ENCODE measurements at regions not wholly inside any gene's neighbourhood (a gene's known extent, or its start where the extent isn't known, plus 50 kb on each side); places are given as distances from the start of the nearest gene placed in this dataset.

DNA sequence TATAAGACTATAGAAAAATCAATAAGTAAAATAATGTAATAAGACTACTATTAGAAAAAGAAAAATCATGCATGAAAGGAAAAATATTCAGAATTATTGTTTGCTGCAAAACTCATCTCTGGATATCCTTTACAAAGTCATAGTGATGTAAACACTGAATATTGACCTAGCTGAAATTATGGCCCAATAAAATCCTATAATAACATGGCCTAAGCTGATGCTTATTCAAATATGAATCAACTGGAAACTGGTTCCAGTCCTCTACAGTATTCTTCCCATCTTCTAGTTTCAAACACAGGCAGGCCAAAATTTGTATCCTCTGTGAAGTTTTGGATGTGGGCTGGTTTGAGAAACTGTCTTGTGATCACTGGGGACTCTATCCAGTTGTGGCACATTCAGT, 134.5 kb downstream of the CNTN3 start:
- H3K27me3 ChIP-seq (ENCODE audit: control insufficient read depth in 1 of 2, insufficient read depth in 2 of 2, low read length in 2 of 2) = no peaks in the 10 kb centered on the region
- H3K4me3 ChIP-seq (ENCODE audit: low read depth in 1 of 2, low read length in 2 of 2) = no peak overlapping the region
- no peak overlapping the region for H3K27ac ChIP-seq (ENCODE audit: low read depth in 2 of 2, low read length in 1 of 2)
- no peaks in the 10 kb centered on the region for H3K4me1 ChIP-seq (ENCODE audit: control insufficient read depth in 2 of 2, insufficient read depth in 2 of 2, low read length in 1 of 2)
- no peaks in the 10 kb centered on the region for H3K36me3 ChIP-seq (ENCODE audit: control insufficient read depth in 2 of 2, insufficient read depth in 2 of 2, low read length in 1 of 2)
- H3K9me3 ChIP-seq (ENCODE audit: control insufficient read depth in 2 of 2, insufficient read depth in 1 of 2, low read depth in 1 of 2, low read length in 1 of 2) = no peaks in the 10 kb centered on the region

DNA sequence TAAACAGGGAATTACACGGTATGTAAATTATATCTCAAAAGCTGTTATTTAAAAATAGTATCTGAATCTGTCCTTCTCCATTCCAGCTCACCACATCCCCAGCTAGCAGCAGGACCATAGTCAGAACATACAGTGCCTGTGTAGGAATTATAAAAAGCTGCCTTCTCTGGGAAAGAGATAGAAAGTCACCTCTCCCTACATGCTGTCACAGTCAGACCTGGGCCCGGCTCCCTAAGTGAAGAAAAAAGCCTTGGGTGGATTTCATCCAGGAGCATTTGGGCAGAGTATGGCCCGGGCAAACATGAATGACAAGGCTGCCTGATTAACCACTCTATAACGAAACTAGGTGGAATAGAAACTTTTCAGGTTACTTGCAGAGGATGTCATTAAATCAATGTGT, 144.1 kb downstream of the CNTN3 start:
- Histone ChIP-seq H3K4me1 (ENCODE audit: control insufficient read depth in 2 of 2, insufficient read depth in 2 of 2, low read length in 1 of 2) (no peaks in the 10 kb centered on the region), H3K9me3 (ENCODE audit: control insufficient read depth in 2 of 2, insufficient read depth in 1 of 2, low read depth in 1 of 2, low read length in 1 of 2) (peaks cover 0 to 4% of the 10 kb centered on the region in 2 donors), H3K27ac (ENCODE audit: low read depth in 2 of 2, low read length in 1 of 2) (no peak overlapping the region), H3K4me3 (ENCODE audit: low read depth in 1 of 2, low read length in 2 of 2) (no peak overlapping the region), H3K36me3 (ENCODE audit: control insufficient read depth in 2 of 2, insufficient read depth in 2 of 2, low read length in 1 of 2) (no peaks in the 10 kb centered on the region), H3K27me3 (ENCODE audit: control insufficient read depth in 1 of 2, insufficient read depth in 2 of 2, low read length in 2 of 2) (no peaks in the 10 kb centered on the region)
- WGBS, 2 donors = 72 to 88% methylated on average over 4 of the region's 4 CpGs

GRCh38 chr3:74469713-74470112, 144.7 kb downstream of the CNTN3 start:
- Histone ChIP-seq H3K27me3 (ENCODE audit: control insufficient read depth in 1 of 2, insufficient read depth in 2 of 2, low read length in 2 of 2) (no peaks in the 10 kb centered on the region), H3K4me3 (ENCODE audit: low read depth in 1 of 2, low read length in 2 of 2) (no peak overlapping the region), H3K27ac (ENCODE audit: low read depth in 2 of 2, low read length in 1 of 2) (no peak overlapping the region), H3K4me1 (ENCODE audit: control insufficient read depth in 2 of 2, insufficient read depth in 2 of 2, low read length in 1 of 2) (no peaks in the 10 kb centered on the region), H3K36me3 (ENCODE audit: control insufficient read depth in 2 of 2, insufficient read depth in 2 of 2, low read length in 1 of 2) (no peaks in the 10 kb centered on the region), H3K9me3 (ENCODE audit: control insufficient read depth in 2 of 2, insufficient read depth in 1 of 2, low read depth in 1 of 2, low read length in 1 of 2) (peaks cover 0 to 4% of the 10 kb centered on the region in 2 donors)
- 93 to 94% methylated on average over 8 of the region's 8 CpGs for WGBS, 2 donors

DNA sequence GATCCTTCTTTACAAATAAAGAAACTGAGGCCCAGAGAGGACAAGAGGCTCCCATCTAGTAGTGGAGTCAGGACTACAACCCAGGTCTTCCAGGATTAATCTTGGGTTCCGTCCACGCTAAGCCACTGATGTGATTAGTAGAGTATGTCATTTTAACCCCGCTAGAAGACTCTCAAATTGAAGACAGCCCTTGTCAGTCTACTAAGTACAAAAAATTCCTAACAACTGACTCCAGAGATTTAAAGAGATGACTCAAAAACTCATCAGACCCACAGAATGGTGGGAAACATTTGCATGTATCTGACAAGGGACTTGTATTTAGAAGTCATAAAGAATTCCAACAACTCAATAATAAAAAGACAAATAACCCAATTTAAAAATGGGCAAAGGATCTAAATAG, 145.3 kb downstream of the CNTN3 start:
- Histone ChIP-seq H3K27ac (ENCODE audit: low read depth in 2 of 2, low read length in 1 of 2) (no peak overlapping the region), H3K36me3 (ENCODE audit: control insufficient read depth in 2 of 2, insufficient read depth in 2 of 2, low read length in 1 of 2) (no peaks in the 10 kb centered on the region), H3K9me3 (ENCODE audit: control insufficient read depth in 2 of 2, insufficient read depth in 1 of 2, low read depth in 1 of 2, low read length in 1 of 2) (peaks cover 0 to 3% of the 10 kb centered on the region in 2 donors), H3K4me1 (ENCODE audit: control insufficient read depth in 2 of 2, insufficient read depth in 2 of 2, low read length in 1 of 2) (no peaks in the 10 kb centered on the region), H3K27me3 (ENCODE audit: control insufficient read depth in 1 of 2, insufficient read depth in 2 of 2, low read length in 2 of 2) (no peaks in the 10 kb centered on the region), H3K4me3 (ENCODE audit: low read depth in 1 of 2, low read length in 2 of 2) (no peak overlapping the region)
- WGBS, 2 donors = 94% methylated on average over 3 of the region's 3 CpGs

GRCh38 chr3:74465715-74466410, 148.6 kb downstream of the CNTN3 start:
- H3K27ac ChIP-seq (ENCODE audit: low read depth in 2 of 2, low read length in 1 of 2) = no peak overlapping the region
- 14 to 23% methylated on average over 4 of the region's 4 CpGs for WGBS, 2 donors
- no peaks in the 10 kb centered on the region for H3K36me3 ChIP-seq (ENCODE audit: control insufficient read depth in 2 of 2, insufficient read depth in 2 of 2, low read length in 1 of 2)
- H3K9me3 ChIP-seq (ENCODE audit: control insufficient read depth in 2 of 2, insufficient read depth in 1 of 2, low read depth in 1 of 2, low read length in 1 of 2) = peaks cover 0 to 3% of the 10 kb centered on the region in 2 donors
- no peaks in the 10 kb centered on the region for H3K27me3 ChIP-seq (ENCODE audit: control insufficient read depth in 1 of 2, insufficient read depth in 2 of 2, low read length in 2 of 2)
- H3K4me3 ChIP-seq (ENCODE audit: low read depth in 1 of 2, low read length in 2 of 2) = no peak overlapping the region
- no peaks in the 10 kb centered on the region for H3K4me1 ChIP-seq (ENCODE audit: control insufficient read depth in 2 of 2, insufficient read depth in 2 of 2, low read length in 1 of 2)

- no peak overlapping the region for H3K4me3 ChIP-seq (ENCODE audit: low read depth in 1 of 2, low read length in 2 of 2)
- H3K9me3 ChIP-seq (ENCODE audit: control insufficient read depth in 2 of 2, insufficient read depth in 1 of 2, low read depth in 1 of 2, low read length in 1 of 2) = peaks cover 0 to 3% of the 10 kb centered on the region in 2 donors
- 67 to 69% methylated on average over 4 of the region's 4 CpGs for WGBS, 2 donors
Measured at GRCh38 chr3:74463515-74463914, 150.9 kb downstream of the CNTN3 start.

DNA sequence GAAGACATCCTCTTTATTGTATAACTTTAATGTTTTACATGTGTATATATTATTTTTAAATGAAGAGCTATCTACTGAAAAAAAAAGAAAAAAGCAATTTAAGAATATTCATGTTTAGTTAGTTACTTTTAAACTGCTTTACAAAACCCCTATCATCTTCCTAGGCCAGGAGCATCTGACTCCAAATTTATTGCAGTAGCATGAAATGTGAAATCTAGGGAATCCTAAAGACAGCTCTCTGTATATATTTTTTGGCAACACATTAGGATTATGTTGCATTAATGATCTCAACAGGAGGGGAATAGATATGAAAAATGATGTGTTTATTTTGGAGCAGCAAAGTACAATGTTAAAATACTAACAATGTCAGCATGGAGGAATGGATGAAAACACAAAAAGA, 158.3 kb downstream of the CNTN3 start:
- H3K4me1 ChIP-seq (ENCODE audit: control insufficient read depth in 2 of 2, insufficient read depth in 2 of 2, low read length in 1 of 2) = no peaks in the 10 kb centered on the region
- H3K36me3 ChIP-seq (ENCODE audit: control insufficient read depth in 2 of 2, insufficient read depth in 2 of 2, low read length in 1 of 2) = no peaks in the 10 kb centered on the region
- no peaks in the 10 kb centered on the region for H3K27me3 ChIP-seq (ENCODE audit: control insufficient read depth in 1 of 2, insufficient read depth in 2 of 2, low read length in 2 of 2)
- no peak overlapping the region for H3K4me3 ChIP-seq (ENCODE audit: low read depth in 1 of 2, low read length in 2 of 2)
- H3K27ac ChIP-seq (ENCODE audit: low read depth in 2 of 2, low read length in 1 of 2) = no peak overlapping the region
- H3K9me3 ChIP-seq (ENCODE audit: control insufficient read depth in 2 of 2, insufficient read depth in 1 of 2, low read depth in 1 of 2, low read length in 1 of 2) = no peaks in the 10 kb centered on the region

More at GRCh38 chr3:74463515-74463914, 150.9 kb downstream of the CNTN3 start:
- H3K4me1 ChIP-seq (ENCODE audit: control insufficient read depth in 2 of 2, insufficient read depth in 2 of 2, low read length in 1 of 2) = no peaks in the 10 kb centered on the region
- H3K27ac ChIP-seq (ENCODE audit: low read depth in 2 of 2, low read length in 1 of 2) = no peak overlapping the region
- no peaks in the 10 kb centered on the region for H3K36me3 ChIP-seq (ENCODE audit: control insufficient read depth in 2 of 2, insufficient read depth in 2 of 2, low read length in 1 of 2)
- H3K27me3 ChIP-seq (ENCODE audit: control insufficient read depth in 1 of 2, insufficient read depth in 2 of 2, low read length in 2 of 2) = no peaks in the 10 kb centered on the region

GRCh38 chr3:74447221-74447620, 167.2 kb downstream of the CNTN3 start:
- 65 to 79% methylated on average over 1 of the region's 1 CpG for WGBS, 2 donors
- H3K27me3 ChIP-seq (ENCODE audit: control insufficient read depth in 1 of 2, insufficient read depth in 2 of 2, low read length in 2 of 2) = no peaks in the 10 kb centered on the region
- H3K36me3 ChIP-seq (ENCODE audit: control insufficient read depth in 2 of 2, insufficient read depth in 2 of 2, low read length in 1 of 2) = no peaks in the 10 kb centered on the region
- H3K4me3 ChIP-seq (ENCODE audit: low read depth in 1 of 2, low read length in 2 of 2) = no peak overlapping the region
- H3K27ac ChIP-seq (ENCODE audit: low read depth in 2 of 2, low read length in 1 of 2) = no peak overlapping the region
- H3K9me3 ChIP-seq (ENCODE audit: control insufficient read depth in 2 of 2, insufficient read depth in 1 of 2, low read depth in 1 of 2, low read length in 1 of 2) = no peaks in the 10 kb centered on the region
- no peaks in the 10 kb centered on the region for H3K4me1 ChIP-seq (ENCODE audit: control insufficient read depth in 2 of 2, insufficient read depth in 2 of 2, low read length in 1 of 2)

DNA sequence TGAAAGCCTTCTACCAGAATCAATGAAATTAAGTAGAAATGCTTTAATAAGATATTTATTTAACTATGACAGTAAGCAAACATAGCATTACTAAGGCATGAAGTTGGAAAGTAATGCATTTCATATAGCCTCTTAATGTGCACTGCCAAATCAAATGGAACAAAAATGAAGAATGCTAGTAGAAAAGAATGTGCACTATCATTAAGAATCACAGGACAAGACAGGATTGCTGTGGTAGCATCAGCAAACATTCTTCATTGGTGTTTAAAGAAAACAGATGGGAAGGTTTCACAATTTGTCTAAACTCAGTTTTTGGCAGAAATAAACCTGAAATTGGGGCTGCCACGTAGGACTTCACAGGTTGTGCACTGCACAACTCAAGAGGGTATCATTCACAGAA, 168.9 kb downstream of the CNTN3 start:
- 45 to 61% methylated on average over 1 of the region's 1 CpG for WGBS, 2 donors
- no peak overlapping the region for H3K4me3 ChIP-seq (ENCODE audit: low read depth in 1 of 2, low read length in 2 of 2)
- no peaks in the 10 kb centered on the region for H3K36me3 ChIP-seq (ENCODE audit: control insufficient read depth in 2 of 2, insufficient read depth in 2 of 2, low read length in 1 of 2)

GRCh38 chr3:74443102-74443501, 171.4 kb downstream of the CNTN3 start:
- no peaks in the 10 kb centered on the region for H3K4me1 ChIP-seq (ENCODE audit: control insufficient read depth in 2 of 2, insufficient read depth in 2 of 2, low read length in 1 of 2)
- no peak overlapping the region for H3K27ac ChIP-seq (ENCODE audit: low read depth in 2 of 2, low read length in 1 of 2)
- H3K9me3 ChIP-seq (ENCODE audit: control insufficient read depth in 2 of 2, insufficient read depth in 1 of 2, low read depth in 1 of 2, low read length in 1 of 2) = no peaks in the 10 kb centered on the region
- H3K36me3 ChIP-seq (ENCODE audit: control insufficient read depth in 2 of 2, insufficient read depth in 2 of 2, low read length in 1 of 2) = no peaks in the 10 kb centered on the region
- H3K4me3 ChIP-seq (ENCODE audit: low read depth in 1 of 2, low read length in 2 of 2) = no peak overlapping the region
- H3K27me3 ChIP-seq (ENCODE audit: control insufficient read depth in 1 of 2, insufficient read depth in 2 of 2, low read length in 2 of 2) = no peaks in the 10 kb centered on the region

More for the DNA sequence above, 168.9 kb downstream of the CNTN3 start:
- Histone ChIP-seq H3K27me3 (ENCODE audit: control insufficient read depth in 1 of 2, insufficient read depth in 2 of 2, low read length in 2 of 2) (no peaks in the 10 kb centered on the region), H3K27ac (ENCODE audit: low read depth in 2 of 2, low read length in 1 of 2) (no peak overlapping the region), H3K4me1 (ENCODE audit: control insufficient read depth in 2 of 2, insufficient read depth in 2 of 2, low read length in 1 of 2) (no peaks in the 10 kb centered on the region), H3K9me3 (ENCODE audit: control insufficient read depth in 2 of 2, insufficient read depth in 1 of 2, low read depth in 1 of 2, low read length in 1 of 2) (no peaks in the 10 kb centered on the region)
